IMR-90 (cell line): ENCODE measurements at regions not wholly inside any gene's neighbourhood (a gene's known extent, or its start where the extent isn't known, plus 50 kb on each side); places are given as distances from the start of the nearest gene placed in this dataset.

Experiments
- ATAC-seq: fragments of 200-7000 bp; cut with Tn5 transposase; 2 replicates; pipeline ENCODE4 v1.9.1; 2020; ENCODE audit warnings: low read depth, mild to moderate bottlenecking, moderate library complexity
- BruUV-seq: library from RNA; stranded (reverse); fragments of 400-500 nt; replicated peaks from 2 replicates; lab custom pipeline; 2021; lab: Mats Ljungman, UMichigan
- CTCF ChIA-PET: fragments of 300-600 bp; formaldehyde crosslinking; extraction: SDS; loops from one replicate; lab custom pipeline; 2021; ENCODE audit warnings: antibody characterized with exemption; lab: Yijun Ruan, JAX
- POLR2A ChIA-PET: fragments of 300-600 bp; sonication (Branson Sonifier 250); formaldehyde crosslinking; loops from one replicate; lab custom pipeline; 2022; ENCODE audit warnings: antibody characterized with exemption; ENCODE audit not compliant: unreplicated experiment; lab: Charles Lee
- DNase-seq: peaks from one replicate; pipeline ENCODE4 v3.0.0; 2013
- H2AFZ ChIP-seq: replicated peaks from 2 replicates; pipeline ENCODE3; 2013; ENCODE audit warnings: low read length, mild to moderate bottlenecking; ENCODE audit not compliant: poor library complexity
- H2AK5ac ChIP-seq: 2 replicates; pipeline ENCODE4 v1.6.1; 2013; ENCODE audit warnings: low read depth, low read length, inconsistent platforms
- H2AK9ac ChIP-seq: replicated peaks from 2 replicates; pipeline ENCODE3; 2013; ENCODE audit warnings: mild to moderate bottlenecking, low read depth, low read length, moderate library complexity; ENCODE audit not compliant: poor library complexity
- H2BK120ac ChIP-seq: 2 replicates; pipeline ENCODE4 v1.6.1; 2013; ENCODE audit warnings: low read depth, low read length, inconsistent platforms
- H2BK15ac ChIP-seq: 3 replicates; pipeline ENCODE4 v1.6.1; 2013; ENCODE audit warnings: low read depth, low read length, inconsistent platforms
- H2BK20ac ChIP-seq: 2 replicates; pipeline ENCODE4 v1.6.1; 2013; ENCODE audit warnings: low read depth, mild to moderate bottlenecking, inconsistent platforms, low read length, moderate library complexity
- H2BK5ac ChIP-seq: 2 replicates; pipeline ENCODE4 v1.6.1; 2013; ENCODE audit warnings: mild to moderate bottlenecking, low read depth, low read length, inconsistent platforms; ENCODE audit not compliant: poor library complexity, severe bottlenecking
- H3K14ac ChIP-seq: replicated peaks from 2 replicates; pipeline ENCODE4 v1.6.1; 2013; ENCODE audit warnings: low read depth, low read length, inconsistent platforms
- H3K18ac ChIP-seq: 2 replicates; pipeline ENCODE4 v1.6.1; 2013; ENCODE audit warnings: low read depth, low read length, control low read depth
- H3K23ac ChIP-seq: 2 replicates; pipeline ENCODE4 v1.6.1; 2013; ENCODE audit warnings: low read depth, low read length, inconsistent platforms
- H3K27ac ChIP-seq: 2 replicates; pipeline ENCODE4 v1.5.1; 2013; ENCODE audit warnings: mild to moderate bottlenecking, control low read depth, low read length; ENCODE audit not compliant: insufficient read depth
- H3K27me3 ChIP-seq: 2 replicates; pipeline ENCODE4 v1.6.1; 2013; ENCODE audit warnings: low read length; ENCODE audit not compliant: control insufficient read depth, insufficient read depth
- H3K36me3 ChIP-seq: 2 replicates; pipeline ENCODE4 v1.6.1; 2013; ENCODE audit warnings: low read length, mixed read lengths; ENCODE audit not compliant: control insufficient read depth, insufficient read depth
- H3K4ac ChIP-seq: 2 replicates; pipeline ENCODE4 v1.6.1; 2013; ENCODE audit warnings: low read depth, low read length, inconsistent platforms
- H3K4me1 ChIP-seq: 2 replicates; pipeline ENCODE4 v1.6.1; 2013; ENCODE audit warnings: low read length, mixed read lengths; ENCODE audit not compliant: control insufficient read depth, insufficient read depth
- H3K4me2 ChIP-seq: 2 replicates; pipeline ENCODE4 v1.6.1; 2013; ENCODE audit warnings: low read depth, mild to moderate bottlenecking, control low read depth, low read length, moderate library complexity
- H3K4me3 ChIP-seq: 2 replicates; pipeline ENCODE4 v1.5.1; 2013; ENCODE audit warnings: low read depth, mild to moderate bottlenecking, control low read depth, low read length, moderate library complexity; ENCODE audit not compliant: insufficient read depth
- H3K56ac ChIP-seq: 2 replicates; pipeline ENCODE4 v1.6.1; 2013; ENCODE audit warnings: low read length, inconsistent platforms; ENCODE audit not compliant: insufficient read depth; ENCODE audit errors: extremely low read depth
- H3K79me1 ChIP-seq, 2 experiments: 2 replicates each; pipeline ENCODE4 v1.6.1; 2013; ENCODE audit warnings: low read length in 2 of 2, inconsistent platforms in 1 of 2, low read depth in 1 of 2
- H3K9ac ChIP-seq: 2 replicates; pipeline ENCODE4 v1.6.1; 2013; ENCODE audit warnings: low read depth, low read length, control low read depth
- H3K9me1 ChIP-seq: 2 replicates; pipeline ENCODE4 v1.6.1; 2013; ENCODE audit warnings: low read length, inconsistent platforms; ENCODE audit not compliant: insufficient read depth
- H3K9me3 ChIP-seq: 2 replicates; pipeline ENCODE4 v1.6.1; 2013; ENCODE audit warnings: low read length; ENCODE audit not compliant: control insufficient read depth, insufficient read depth
- H4K20me1 ChIP-seq: 2 replicates; pipeline ENCODE4 v1.6.1; 2013; ENCODE audit warnings: low read length, inconsistent platforms; ENCODE audit not compliant: insufficient read depth
- H4K5ac ChIP-seq: 2 replicates; pipeline ENCODE4 v1.6.1; 2013; ENCODE audit warnings: mild to moderate bottlenecking, low read depth, low read length, control low read depth
- H4K8ac ChIP-seq, 2 experiments: 2 replicates each; pipeline ENCODE4 v1.6.1; 2013; ENCODE audit warnings: low read depth in 2 of 2, low read length in 2 of 2, control low read depth in 1 of 2, inconsistent platforms in 1 of 2
- H4K91ac ChIP-seq: 2 replicates; pipeline ENCODE4 v1.6.1; 2013; ENCODE audit warnings: low read depth, low read length, inconsistent platforms; ENCODE audit not compliant: insufficient read depth
- BHLHE40 ChIP-seq: fragments of 150-350 bp; IDR thresholded peaks from 2 replicates; pipeline ENCODE4 v1.6.1; 2016; ENCODE audit warnings: mild to moderate bottlenecking, low read depth, low read length
- CEBPB ChIP-seq: IDR thresholded peaks from 2 replicates; pipeline ENCODE4 v1.6.1; 2012; ENCODE audit warnings: low read depth, low read length, improper control_type of control experiment
- CHD1 ChIP-seq: IDR thresholded peaks from 2 replicates; pipeline ENCODE4 v1.6.1; 2012; ENCODE audit warnings: low read depth, low read length, improper control_type of control experiment
- CTCF ChIP-seq: conservative IDR thresholded peaks from 2 replicates; pipeline ENCODE4 v1.5.1; 2012; ENCODE audit warnings: mild to moderate bottlenecking, low read depth, low read length, improper control_type of control experiment
- ELK1 ChIP-seq: fragments of 150-350 bp; IDR thresholded peaks from 2 replicates; pipeline ENCODE4 v1.6.1; 2016; ENCODE audit warnings: low read depth, mild to moderate bottlenecking, low read length, moderate library complexity, borderline replicate concordance
- MAZ ChIP-seq: IDR thresholded peaks from 2 replicates; pipeline ENCODE4 v1.6.1; 2012; ENCODE audit warnings: low read depth, mild to moderate bottlenecking, low read length, improper control_type of control experiment, moderate library complexity, borderline replicate concordance
- NFE2L2 ChIP-seq: fragments of 150-350 bp; IDR thresholded peaks from 2 replicates; pipeline ENCODE4 v1.6.1; 2016; ENCODE audit warnings: low read depth, mild to moderate bottlenecking, low read length
- RCOR1 ChIP-seq: IDR thresholded peaks from 2 replicates; pipeline ENCODE4 v1.6.1; 2012; ENCODE audit warnings: mild to moderate bottlenecking, low read length, improper control_type of control experiment; ENCODE audit not compliant: insufficient replicate concordance
- RFX5 ChIP-seq: IDR thresholded peaks from 2 replicates; pipeline ENCODE4 v1.8.0; 2012; ENCODE audit warnings: low read depth, mild to moderate bottlenecking, low read length, moderate library complexity
- SMC3 ChIP-seq: fragments of 150-350 bp; IDR thresholded peaks from 2 replicates; pipeline ENCODE4 v1.6.1; 2016; ENCODE audit warnings: low read depth, mild to moderate bottlenecking, antibody characterized with exemption, low read length, moderate library complexity
- USF2 ChIP-seq: fragments of 150-350 bp; IDR thresholded peaks from 2 replicates; pipeline ENCODE4 v1.6.1; 2017; ENCODE audit warnings: mild to moderate bottlenecking, antibody characterized with exemption, low read length, low read depth
- WGBS, 2 experiments: methylation state at CpG; one replicate each; pipeline versions ENCODE4 v1.1.5 to v1.1.7; 2013; ENCODE audit warnings: missing lambda C conversion rate in 2 of 2; ENCODE audit not compliant: insufficient read length in 1 of 2; ENCODE audit errors: extremely low coverage in 2 of 2; 5-methylcytosine and 5-hydroxymethylcytosine counted together
- dilution Hi-C: fragments of 300-500 bp; cut with HindIII; formaldehyde crosslinking; loops from one replicate; pipeline ENCODE4 v1.14.3; 2018; ENCODE audit warnings: low sequenced_read_pairs; ENCODE audit not compliant: unreplicated experiment
- in situ Hi-C: fragments of 300-500 bp; cut with MboI; formaldehyde crosslinking; loops from 3 replicates; pipeline ENCODE4 v1.14.3; 2019; ENCODE audit warnings: low sequenced_read_pairs, inconsistent platforms, mixed read lengths
- intact Hi-C: fragments of 100-400 bp; cut with micrococcal nuclease; formaldehyde crosslinking; loops from 2 replicates; pipeline ENCODE4 v1.10.0; 2022

- no peak overlapping the region for H4K8ac ChIP-seq
- no CpG with 5 or more reads among the region's 2 CpGs for WGBS, 2 experiments
These were observed 594.9 kb upstream of the SUCLG2 start for GRCh38 chr3:68249265-68249664.

More at GRCh38 chr3:68249265-68249664, 594.9 kb upstream of the SUCLG2 start:
- Histone ChIP-seq H3K27me3 (no peaks in the 10 kb centered on the region), H3K14ac (no peak overlapping the region), H3K9me1 (no peaks in the 10 kb centered on the region), H2BK15ac (no peak overlapping the region), H2AFZ (no peak overlapping the region), H2BK120ac (no peak overlapping the region), H3K4me2 (no peak overlapping the region), H2AK9ac (no peak overlapping the region), H3K36me3 (no peaks in the 10 kb centered on the region), H4K5ac (no peak overlapping the region), H3K4me1 (no peaks in the 10 kb centered on the region), H3K23ac (no peak overlapping the region), H2BK5ac (no peak overlapping the region), H3K4ac (no peak overlapping the region), H3K18ac (no peak overlapping the region), H4K20me1 (no peaks in the 10 kb centered on the region), H2AK5ac (no peak overlapping the region), H3K56ac (no peak overlapping the region), H3K9me3 (no peaks in the 10 kb centered on the region; the same call in 1 of the 2 replicates), H3K9ac (no peak overlapping the region), H3K79me1 (no peaks in the 10 kb centered on the region), H3K27ac (no peak overlapping the region), H2BK20ac (no peak overlapping the region), H4K91ac (no peak overlapping the region), H3K4me3 (no peak overlapping the region)
- in situ Hi-C loops, result loop anchor here (25.0 kb wide), 1 partner anchor 88 kb away; no protein-coding TSS in a partner anchor
- dilution Hi-C loops, result no loop called here
- ChIA-PET CTCF (no interaction called here), POLR2A (no interaction called here)
- TF ChIP-seq BHLHE40, result no peak
- TF ChIP-seq RFX5, result no peak
- no peak for TF ChIP-seq ELK1
- TF ChIP-seq MAZ, result no peak
- no peak for TF ChIP-seq SMC3
- no peak for TF ChIP-seq CEBPB
- TF ChIP-seq USF2, result no peak
- no peak for TF ChIP-seq NFE2L2
- no peak for TF ChIP-seq CTCF
- no peak for TF ChIP-seq RCOR1
- no peak for TF ChIP-seq CHD1
- intact Hi-C loops, result no loop called here
- no peak for DNase-seq
- no peak for ATAC-seq
- no TSS peak for BruUV-seq
